Stimulated activated CD4-positive, alpha-beta T cell treated with anti-CD3 and anti-CD28 coated beads, Interleukin-1b, Interleukin-23, amount 100 ng/mL, for 1 hour (primary cell): ENCODE measurements at regions not wholly inside any gene's neighbourhood (a gene's known extent, or its start where the extent isn't known, plus 50 kb on each side); places are given as distances from the start of the nearest gene placed in this dataset.

Experiments
- DNase-seq, 2 donors: peaks; one replicate each; pipeline ENCODE4 v3.0.0-alpha.2; 2020; ENCODE audit warnings: low read depth in 2 of 2

DNA sequence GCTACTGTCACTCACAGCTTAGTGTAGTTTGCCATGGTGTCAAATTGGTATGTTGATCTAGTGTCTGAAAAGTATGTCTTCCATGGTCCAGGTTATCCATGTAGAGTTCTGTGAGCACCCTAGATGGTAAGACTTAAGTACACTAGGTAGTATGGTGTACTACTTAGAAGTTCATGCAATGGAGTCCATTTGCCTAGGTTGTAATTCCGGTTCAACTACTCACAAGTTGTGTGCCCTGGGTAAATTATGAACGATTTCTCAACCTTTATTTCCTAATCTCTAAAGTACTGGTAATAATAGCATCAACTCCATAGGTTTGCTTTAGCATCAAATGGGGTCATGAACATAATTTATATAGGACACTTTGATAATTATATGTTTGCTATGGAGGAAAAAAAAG is 666.2 kb upstream of the CELF2 start:
- no peak for DNase-seq

GRCh38 chr10:10353326-10353868 is 664.3 kb upstream of the CELF2 start:
- DNase-seq: no peak

GRCh38 chr10:10359263-10359662 is 658.4 kb upstream of the CELF2 start:
- no peak for DNase-seq

GRCh38 chr10:10361301-10361885 is 656.3 kb upstream of the CELF2 start:
- DNase-seq: no peak

DNA sequence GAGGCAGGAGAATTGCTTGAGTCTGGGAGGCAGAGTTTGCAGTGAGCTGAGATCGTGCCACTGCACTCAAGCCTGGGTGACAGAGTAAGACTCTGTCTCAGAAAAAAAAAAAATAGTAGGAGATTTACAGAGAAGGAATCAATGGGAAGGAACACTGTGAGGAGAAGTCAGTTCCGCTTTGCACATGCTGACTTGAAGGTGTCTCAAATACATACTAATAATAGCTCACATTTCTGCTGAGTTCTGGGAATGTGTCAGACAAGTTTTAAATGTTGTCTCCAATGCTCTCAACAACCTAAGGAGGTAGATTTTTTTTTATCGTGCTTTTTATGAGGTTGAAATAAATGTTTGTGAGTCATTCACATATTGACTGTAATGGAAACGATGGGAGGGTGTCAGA is 654.9 kb upstream of the CELF2 start:
- DNase-seq: no peak

GRCh38 chr10:10363217-10363616 is 654.5 kb upstream of the CELF2 start:
- DNase-seq: no peak

GRCh38 chr10:10364902-10365301 is 652.8 kb upstream of the CELF2 start:
- no peak for DNase-seq

DNA sequence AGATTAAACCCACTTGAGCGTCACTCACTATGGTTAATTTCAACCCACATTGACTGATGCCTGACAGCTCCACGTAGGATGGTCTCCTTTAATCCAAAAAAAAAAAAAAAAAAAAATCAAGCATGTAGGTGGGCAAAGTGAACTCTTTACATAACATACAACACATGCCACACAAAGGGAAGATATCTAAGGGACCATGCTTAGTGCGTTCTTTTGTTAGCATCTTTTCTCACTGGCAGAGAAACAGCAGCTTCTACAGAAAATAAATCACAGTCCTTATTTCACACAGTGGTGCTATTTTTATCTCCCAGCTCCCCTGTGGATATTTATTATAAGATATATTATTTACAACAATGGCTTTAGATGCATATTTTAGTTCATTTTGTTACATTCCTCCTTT is 652.0 kb upstream of the CELF2 start:
- no peak for DNase-seq

GRCh38 chr10:10366836-10367235 is 650.8 kb upstream of the CELF2 start:
- DNase-seq: no peak

GRCh38 chr10:10367264-10367663 is 650.4 kb upstream of the CELF2 start:
- no peak for DNase-seq

DNA sequence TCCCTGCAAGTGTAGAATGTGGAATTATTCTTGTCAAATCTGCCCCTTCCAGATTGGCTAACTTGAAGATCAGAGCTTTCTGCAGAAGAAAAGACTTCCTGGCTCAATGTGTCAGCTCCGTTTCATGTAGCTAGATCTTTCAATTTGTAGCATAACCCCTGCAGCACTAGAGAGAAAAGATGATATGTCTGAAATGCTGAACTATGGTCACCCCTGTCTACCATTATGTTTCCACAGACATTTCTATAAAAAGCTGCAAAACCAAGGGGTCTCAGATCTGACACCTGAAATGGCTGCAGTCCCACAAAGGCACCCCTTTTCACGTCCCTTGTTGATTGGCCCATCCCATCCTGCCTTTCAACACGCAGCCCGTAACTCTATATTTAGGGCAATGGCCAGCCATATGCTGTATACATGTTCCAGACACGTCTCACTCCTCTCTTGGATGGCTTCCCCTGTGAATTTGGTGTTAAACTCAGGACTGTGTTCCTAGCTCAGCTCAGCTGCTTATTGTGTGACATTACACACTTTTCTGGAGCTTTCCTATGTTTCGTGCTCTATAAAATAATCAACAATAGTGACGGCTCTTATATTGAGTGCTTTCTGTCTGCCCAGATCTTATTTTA is 648.6 kb upstream of the CELF2 start:
- no peak for DNase-seq

DNA sequence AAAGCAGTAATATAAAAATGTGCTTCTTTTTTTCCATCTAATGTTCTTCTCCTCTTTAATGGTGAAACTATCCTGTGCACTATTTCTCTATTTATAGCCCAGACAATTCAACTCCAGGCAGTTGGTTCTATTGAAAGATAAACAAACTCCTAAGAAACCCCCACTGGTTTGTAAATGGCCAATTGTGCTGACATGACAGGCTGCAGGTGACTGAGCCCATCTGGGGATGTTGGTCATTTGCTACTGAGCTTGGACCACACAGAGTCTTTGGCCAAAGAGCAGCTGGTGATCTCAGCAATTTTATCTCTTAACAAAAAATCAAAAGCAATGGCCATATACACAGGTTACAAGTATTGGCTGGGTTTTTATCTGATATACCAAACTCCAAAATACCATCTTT is 631.8 kb upstream of the CELF2 start:
- no peak for DNase-seq

GRCh38 chr10:10389182-10389581 is 628.5 kb upstream of the CELF2 start:
- no peak for DNase-seq

GRCh38 chr10:10392511-10392910 is 625.2 kb upstream of the CELF2 start:
- no peak for DNase-seq

- DNase-seq: no peak
Observed at GRCh38 chr10:10394933-10395658, 622.6 kb upstream of the CELF2 start.

DNA sequence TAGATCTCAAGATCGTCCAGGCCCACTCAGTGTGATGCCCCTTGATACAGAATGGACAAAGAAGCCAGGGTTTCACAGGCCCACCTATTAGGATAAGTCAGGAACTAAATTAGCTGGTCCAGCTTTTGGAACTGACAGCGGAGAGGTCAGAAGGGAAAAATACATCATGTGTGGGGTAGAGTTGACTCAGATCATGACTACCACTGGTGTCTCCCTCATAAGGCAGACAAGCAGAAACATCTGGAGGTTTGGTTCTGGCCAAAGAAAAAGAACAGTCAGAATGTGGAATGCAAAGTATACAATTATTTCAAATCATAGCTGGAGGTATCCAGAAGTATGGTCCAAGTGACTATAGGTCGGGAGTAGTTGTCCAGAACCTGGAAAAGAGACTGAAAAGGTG is 621.1 kb upstream of the CELF2 start:
- DNase-seq: no peak

GRCh38 chr10:10397906-10398305 is 619.8 kb upstream of the CELF2 start:
- DNase-seq: no peak

- DNase-seq: no peak
Observed at GRCh38 chr10:10403762-10404161, 613.9 kb upstream of the CELF2 start.

DNA sequence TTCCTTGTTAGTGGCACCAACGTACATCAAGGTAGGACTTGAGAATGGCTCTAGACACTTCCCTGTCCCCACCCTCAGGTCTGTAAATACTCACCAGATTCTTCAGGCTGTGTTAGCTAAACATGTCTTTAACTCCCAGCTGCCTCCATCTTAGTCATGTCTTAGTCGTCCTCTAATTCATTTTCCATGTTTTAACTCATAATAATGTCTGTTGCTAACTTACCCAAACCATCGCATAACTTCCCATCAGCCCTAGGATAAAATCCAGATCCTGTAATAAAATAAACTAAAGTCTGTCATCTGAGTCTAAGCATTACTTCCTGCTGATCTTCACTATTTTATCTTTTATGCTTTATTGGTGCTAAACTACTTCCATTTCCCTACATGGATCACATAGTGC is 600.0 kb upstream of the CELF2 start:
- DNase-seq: no peak

DNA sequence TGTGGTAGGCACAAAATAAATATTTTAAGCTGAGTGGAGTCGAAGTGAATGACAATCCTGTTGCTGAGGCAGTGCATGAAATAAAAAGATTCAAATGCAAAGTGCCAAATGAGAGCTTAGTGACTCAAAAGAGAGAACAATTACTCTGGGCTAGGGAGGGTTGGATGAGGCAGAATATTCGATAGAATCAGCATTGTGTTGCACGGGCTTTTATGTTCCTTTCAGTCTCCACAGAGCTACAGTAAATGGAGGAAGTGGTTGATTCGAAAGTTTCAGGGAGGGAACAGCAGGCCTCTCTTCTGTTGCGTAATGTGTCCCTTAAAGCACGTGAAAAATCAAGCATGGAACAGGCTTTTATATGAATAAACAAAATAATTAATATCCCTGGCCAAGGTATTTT is 599.3 kb upstream of the CELF2 start:
- DNase-seq: no peak

DNA sequence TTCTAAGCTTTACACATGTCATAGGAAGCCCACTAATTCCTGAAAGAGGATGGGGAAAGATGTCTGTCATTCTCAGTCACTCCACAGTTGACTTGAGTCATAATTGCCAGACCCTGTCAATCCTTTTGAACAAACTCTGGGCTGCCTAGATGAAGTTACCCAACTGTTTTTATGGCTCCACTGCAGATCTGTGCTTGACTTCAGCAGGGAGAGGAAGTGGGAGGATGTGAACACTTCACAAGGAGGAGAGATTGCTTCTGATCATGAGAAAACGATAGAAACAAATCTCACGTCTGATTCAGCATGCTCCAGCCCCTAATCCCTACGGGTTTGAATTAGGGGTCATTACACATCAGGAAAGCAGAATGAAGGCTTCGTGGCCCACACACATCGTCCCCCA is 596.6 kb upstream of the CELF2 start:
- DNase-seq: no peak

DNA sequence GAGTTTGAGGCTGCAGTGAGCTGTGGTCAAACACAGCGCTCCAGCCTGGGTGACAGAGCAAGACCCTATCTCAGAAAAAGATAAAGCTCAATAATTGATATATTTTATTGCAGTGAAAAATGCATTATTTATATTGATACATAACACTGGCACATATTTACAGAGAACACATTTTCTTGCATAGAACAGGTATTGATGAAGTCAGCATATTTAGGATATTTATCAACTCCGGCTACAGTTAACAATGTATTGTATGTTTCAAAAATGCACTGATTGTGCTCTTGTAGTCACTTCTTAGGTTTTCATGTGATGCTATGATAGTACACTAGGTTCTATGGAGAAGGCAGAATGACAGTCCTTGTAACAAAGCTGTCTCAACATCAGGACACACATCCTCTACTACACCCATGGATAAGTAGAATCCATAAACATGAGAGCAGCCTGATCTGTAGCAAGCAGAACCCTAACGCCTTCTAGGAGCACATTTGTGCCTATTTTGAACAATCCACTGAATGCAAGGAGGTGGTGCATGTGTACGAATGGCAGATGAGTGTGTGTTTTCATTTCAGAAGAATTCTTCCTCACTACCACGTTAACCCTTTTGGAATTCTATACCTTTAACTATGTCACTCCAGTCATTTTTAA is 586.1 kb upstream of the CELF2 start:
- DNase-seq: no peak
